Activated CD8-positive, alpha-beta T cell treated with anti-CD3 and anti-CD28 coated beads, Interleukin-2, amount 10 ng/mL, durations not matched to agents 7 days and 5 days (primary cell): ENCODE measurements at regions not wholly inside any gene's neighbourhood (a gene's known extent, or its start where the extent isn't known, plus 50 kb on each side); places are given as distances from the start of the nearest gene placed in this dataset.
"Not testable (repeated sequence)": the region's sequence is repeated elsewhere in the genome, so short reads cannot be mapped to it uniquely, and the experiment has no call there.

Experiments used
- ATAC-seq: fragments of 150-1000 bp; cut with Tn5 transposase; one replicate; pipeline ENCODE4 v1.10.0; 2021; ENCODE audit warnings: moderate library complexity
- CTCF ChIA-PET: fragments of 350-600 bp; sonication (Branson Sonifier 250); formaldehyde crosslinking; loops from one replicate; lab custom pipeline; 2021; ENCODE audit warnings: antibody characterized with exemption; lab: Charles Lee
- POLR2A ChIA-PET: fragments of 350-600 bp; sonication (Branson Sonifier 250); formaldehyde crosslinking; loops from one replicate; lab custom pipeline; 2021; ENCODE audit warnings: antibody characterized with exemption; lab: Charles Lee
- DNase-seq: peaks from one replicate; pipeline ENCODE4 v3.0.0-alpha.2; 2020
- H3K27ac Mint-ChIP-seq: one replicate; pipeline ENCODE4 v1.8.0; 2021; ENCODE audit warnings: mild to moderate bottlenecking, mixed read lengths
- H3K27me3 Mint-ChIP-seq: one replicate; pipeline ENCODE4 v1.8.0; 2021; ENCODE audit warnings: low read depth, mixed read lengths
- H3K36me3 Mint-ChIP-seq: one replicate; pipeline ENCODE4 v1.8.0; 2021; ENCODE audit warnings: low read depth, mixed read lengths
- H3K4me1 Mint-ChIP-seq: one replicate; pipeline ENCODE4 v1.8.0; 2021; ENCODE audit warnings: low read depth, mixed read lengths
- H3K4me3 Mint-ChIP-seq: one replicate; pipeline ENCODE4 v1.8.0; 2021; ENCODE audit warnings: mild to moderate bottlenecking, mixed read lengths
- H3K9me3 Mint-ChIP-seq: one replicate; pipeline ENCODE4 v1.8.0; 2022; ENCODE audit warnings: mixed read lengths; ENCODE audit not compliant: insufficient read depth

- H3K27ac Mint-ChIP-seq, H3K4me1 Mint-ChIP-seq, H3K9me3 Mint-ChIP-seq, H3K36me3 Mint-ChIP-seq, DNase-seq, H3K4me3 Mint-ChIP-seq, ATAC-seq, CTCF ChIA-PET: not testable (repeated sequence)
- peaks cover 15% of the 10 kb centered on the region for H3K27me3 Mint-ChIP-seq
- POLR2A ChIA-PET, result interaction anchor here (0.6 kb wide), 1 partner anchor 331 kb away, joined by 3 read pairs; no protein-coding TSS in a partner anchor
These were observed 75.1 kb downstream of the KBTBD2 start for GRCh38 chr7:32816409-32816948.

GRCh38 chr7:32814779-32815178 is 76.8 kb downstream of the KBTBD2 start:
- POLR2A ChIA-PET, ATAC-seq, H3K27ac Mint-ChIP-seq, DNase-seq, H3K4me1 Mint-ChIP-seq, CTCF ChIA-PET, H3K9me3 Mint-ChIP-seq, H3K36me3 Mint-ChIP-seq, H3K4me3 Mint-ChIP-seq: not testable (repeated sequence)
- H3K27me3 Mint-ChIP-seq, result peaks cover 12% of the 10 kb centered on the region

- DNase-seq (no peak), ATAC-seq (no peak)
- peaks cover 9% of the 10 kb centered on the region for H3K27me3 Mint-ChIP-seq
- H3K36me3 Mint-ChIP-seq, result no peaks in the 10 kb centered on the region
- H3K4me3 Mint-ChIP-seq, result no peak overlapping the region
- H3K27ac Mint-ChIP-seq, result no peak overlapping the region
- ChIA-PET CTCF (no interaction called here), POLR2A (no interaction called here)
- H3K4me1 Mint-ChIP-seq, result no peaks in the 10 kb centered on the region
- no peaks in the 10 kb centered on the region for H3K9me3 Mint-ChIP-seq
These were observed 81.7 kb downstream of the KBTBD2 start for GRCh38 chr7:32809871-32810270.

- Mint-ChIP-seq H3K9me3 (no peaks in the 10 kb centered on the region), H3K4me1 (no peaks in the 10 kb centered on the region), H3K27ac (no peak overlapping the region), H3K27me3 (peaks cover 7% of the 10 kb centered on the region), H3K36me3 (no peaks in the 10 kb centered on the region), H3K4me3 (no peak overlapping the region)
- POLR2A ChIA-PET, result no interaction called here
- CTCF ChIA-PET, result no interaction called here
- ATAC-seq (no peak), DNase-seq (no peak)
These were observed 82.2 kb downstream of the KBTBD2 start for GRCh38 chr7:32809347-32809746.

- no peaks in the 10 kb centered on the region for H3K36me3 Mint-ChIP-seq
- H3K4me3 Mint-ChIP-seq, result no peak overlapping the region
- H3K9me3 Mint-ChIP-seq, result peaks cover 13% of the 10 kb centered on the region
- H3K4me1 Mint-ChIP-seq, result no peaks in the 10 kb centered on the region
- ATAC-seq (no peak), DNase-seq (no peak)
- H3K27ac Mint-ChIP-seq, result no peak overlapping the region
- no peaks in the 10 kb centered on the region for H3K27me3 Mint-ChIP-seq
- ChIA-PET CTCF (interaction anchor here (0.9 kb wide), 1 partner anchor 43 kb away, joined by 3 read pairs; no protein-coding TSS in a partner anchor), POLR2A (no interaction called here)
These were observed 88.0 kb downstream of the KBTBD2 start for GRCh38 chr7:32803406-32804141.

GRCh38 chr7:32802305-32802910 is 89.2 kb downstream of the KBTBD2 start:
- DNase-seq, result no peak
- Mint-ChIP-seq H3K9me3 (peaks cover 13% of the 10 kb centered on the region), H3K4me1 (no peaks in the 10 kb centered on the region), H3K27ac (no peak overlapping the region), H3K4me3 (no peak overlapping the region), H3K36me3 (no peaks in the 10 kb centered on the region), H3K27me3 (no peaks in the 10 kb centered on the region)
- CTCF ChIA-PET, result interaction anchor here (1.3 kb wide), 1 partner anchor 44 kb away, joined by 5 read pairs; no protein-coding TSS in a partner anchor
- POLR2A ChIA-PET, result no interaction called here
- ATAC-seq, result no peak

GRCh38 chr7:32793053-32793452 is 98.5 kb downstream of the KBTBD2 start:
- H3K4me3 Mint-ChIP-seq, H3K27ac Mint-ChIP-seq, POLR2A ChIA-PET, H3K27me3 Mint-ChIP-seq, CTCF ChIA-PET, H3K36me3 Mint-ChIP-seq, H3K4me1 Mint-ChIP-seq, DNase-seq, H3K9me3 Mint-ChIP-seq, ATAC-seq: not testable (repeated sequence)

GRCh38 chr7:32790766-32791430 is 100.7 kb downstream of the KBTBD2 start:
- CTCF ChIA-PET, DNase-seq, H3K9me3 Mint-ChIP-seq, ATAC-seq, POLR2A ChIA-PET, H3K4me3 Mint-ChIP-seq, H3K27ac Mint-ChIP-seq, H3K36me3 Mint-ChIP-seq, H3K4me1 Mint-ChIP-seq, H3K27me3 Mint-ChIP-seq: not testable (repeated sequence)

GRCh38 chr7:32789266-32789665 is 102.3 kb downstream of the KBTBD2 start:
- H3K27ac Mint-ChIP-seq, H3K9me3 Mint-ChIP-seq, H3K4me3 Mint-ChIP-seq, H3K4me1 Mint-ChIP-seq, H3K36me3 Mint-ChIP-seq, H3K27me3 Mint-ChIP-seq, DNase-seq, ATAC-seq, CTCF ChIA-PET, POLR2A ChIA-PET: not testable (repeated sequence)

- H3K4me3 Mint-ChIP-seq, H3K36me3 Mint-ChIP-seq, POLR2A ChIA-PET, DNase-seq, ATAC-seq, H3K9me3 Mint-ChIP-seq, H3K27ac Mint-ChIP-seq, H3K27me3 Mint-ChIP-seq, H3K4me1 Mint-ChIP-seq, CTCF ChIA-PET: not testable (repeated sequence)
These were observed 103.4 kb downstream of the KBTBD2 start for GRCh38 chr7:32788174-32788573.

GRCh38 chr7:32785365-32785944 is 106.1 kb downstream of the KBTBD2 start:
- POLR2A ChIA-PET, DNase-seq, H3K4me1 Mint-ChIP-seq, H3K27me3 Mint-ChIP-seq, ATAC-seq, H3K36me3 Mint-ChIP-seq, H3K4me3 Mint-ChIP-seq, H3K9me3 Mint-ChIP-seq, CTCF ChIA-PET, H3K27ac Mint-ChIP-seq: not testable (repeated sequence)
